Fibroblast of lung (primary cell): ENCODE measurements at regions not wholly inside any gene's neighbourhood (a gene's known extent, or its start where the extent isn't known, plus 50 kb on each side); places are given as distances from the start of the nearest gene placed in this dataset.
A peak's percentile ranks its signal among the peaks of the same experiment; 100 is the strongest.

Experiments used
- DNase-seq, 2 donors: peaks; one replicate each; pipeline versions ENCODE4 v3.0.0 to v3.0.0-alpha.2; 2010; ENCODE audit warnings: low read depth in 2 of 2
- H2AFZ ChIP-seq: 2 replicates; pipeline ENCODE4 v1.5.1; 2012; ENCODE audit warnings: low read length, control low read depth, inconsistent platforms
- H3K27ac ChIP-seq: 2 replicates; pipeline ENCODE4 v1.5.1; 2011; ENCODE audit warnings: low read length, control low read depth; ENCODE audit not compliant: insufficient read depth
- H3K27me3 ChIP-seq: 2 replicates; pipeline ENCODE4 v1.5.1; 2011; ENCODE audit warnings: mild to moderate bottlenecking, low read length; ENCODE audit not compliant: control insufficient read depth, insufficient read depth
- H3K36me3 ChIP-seq: 2 replicates; pipeline ENCODE4 v1.5.1; 2011; ENCODE audit warnings: low read length; ENCODE audit not compliant: control insufficient read depth, insufficient read depth
- H3K4me1 ChIP-seq: 2 replicates; pipeline ENCODE4 v1.5.1; 2011; ENCODE audit warnings: low read length; ENCODE audit not compliant: control insufficient read depth, insufficient read depth; ENCODE audit errors: extremely low read depth
- H3K4me2 ChIP-seq: 2 replicates; pipeline ENCODE4 v1.5.1; 2011; ENCODE audit warnings: low read length, control low read depth; ENCODE audit not compliant: insufficient read depth; ENCODE audit errors: extremely low read depth
- H3K4me3 ChIP-seq, 4 experiments: fragments of 200-600 bp in 1 of 4; sonication (generic) in 1 of 4; replicated peaks in 1 of 4; 2 replicates each; pipeline ENCODE4 v1.5.1; 2011 to 2016; ENCODE audit warnings: low read length in 4 of 4, low read depth in 3 of 4, mild to moderate bottlenecking in 3 of 4, control low read depth in 2 of 4, inconsistent platforms in 1 of 4, mixed read lengths in 1 of 4; ENCODE audit not compliant: insufficient read depth in 1 of 4; ENCODE audit errors: control extremely low read depth in 1 of 4
- H3K79me2 ChIP-seq: 2 replicates; pipeline ENCODE4 v1.5.1; 2012; ENCODE audit warnings: mild to moderate bottlenecking, low read length, inconsistent platforms; ENCODE audit not compliant: control insufficient read depth, insufficient read depth
- H3K9ac ChIP-seq: 2 replicates; pipeline ENCODE4 v1.5.1; 2011; ENCODE audit warnings: mild to moderate bottlenecking, low read length, control low read depth; ENCODE audit not compliant: insufficient read depth
- H3K9me3 ChIP-seq: 2 replicates; pipeline ENCODE4 v1.5.1; 2012; ENCODE audit warnings: low read depth, low read length; ENCODE audit not compliant: control insufficient read depth, insufficient read depth
- H4K20me1 ChIP-seq: 2 replicates; pipeline ENCODE4 v1.5.1; 2011; ENCODE audit warnings: low read length; ENCODE audit not compliant: control insufficient read depth, insufficient read depth; ENCODE audit errors: extremely low read depth
- EZH2 ChIP-seq: IDR thresholded peaks from 2 replicates; pipeline ENCODE4 v1.5.1; 2012; ENCODE audit warnings: low read length, control low read depth, mild to moderate bottlenecking; ENCODE audit errors: missing control alignments
- TF ChIP-seq, protein P1 (sequence below), 2 donors: IDR thresholded peaks in 1 of 2; conservative IDR thresholded peaks in 1 of 2; 1 replicate in 1 of 2; 2 replicates in 1 of 2; pipeline ENCODE4 v1.5.1; 2011 to 2012; ENCODE audit warnings: low read length in 2 of 2, control low read depth in 1 of 2, inconsistent platforms in 1 of 2, low read depth in 1 of 2, mild to moderate bottlenecking in 1 of 2

GRCh38 chr12:89156862-89157262 lies 195.4 kb downstream of the DUSP6 start:
- Histone ChIP-seq H3K36me3 (no peaks in the 10 kb centered on the region), H4K20me1 (no peaks in the 10 kb centered on the region), H3K27me3 (no peaks in the 10 kb centered on the region), H2AFZ (no peak overlapping the region), H3K79me2 (no peaks in the 10 kb centered on the region), H3K4me1 (peaks cover 14% of the 10 kb centered on the region), H3K4me2 (no peak overlapping the region), H3K4me3 (no peak overlapping the region), H3K27ac (no peak overlapping the region), H3K9me3 (no peaks in the 10 kb centered on the region), H3K9ac (no peak overlapping the region)
- DNase-seq: peak in 1 of 2 donors; percentile 79
- no peak for TF ChIP-seq EZH2
- TF ChIP-seq, protein P1, sequence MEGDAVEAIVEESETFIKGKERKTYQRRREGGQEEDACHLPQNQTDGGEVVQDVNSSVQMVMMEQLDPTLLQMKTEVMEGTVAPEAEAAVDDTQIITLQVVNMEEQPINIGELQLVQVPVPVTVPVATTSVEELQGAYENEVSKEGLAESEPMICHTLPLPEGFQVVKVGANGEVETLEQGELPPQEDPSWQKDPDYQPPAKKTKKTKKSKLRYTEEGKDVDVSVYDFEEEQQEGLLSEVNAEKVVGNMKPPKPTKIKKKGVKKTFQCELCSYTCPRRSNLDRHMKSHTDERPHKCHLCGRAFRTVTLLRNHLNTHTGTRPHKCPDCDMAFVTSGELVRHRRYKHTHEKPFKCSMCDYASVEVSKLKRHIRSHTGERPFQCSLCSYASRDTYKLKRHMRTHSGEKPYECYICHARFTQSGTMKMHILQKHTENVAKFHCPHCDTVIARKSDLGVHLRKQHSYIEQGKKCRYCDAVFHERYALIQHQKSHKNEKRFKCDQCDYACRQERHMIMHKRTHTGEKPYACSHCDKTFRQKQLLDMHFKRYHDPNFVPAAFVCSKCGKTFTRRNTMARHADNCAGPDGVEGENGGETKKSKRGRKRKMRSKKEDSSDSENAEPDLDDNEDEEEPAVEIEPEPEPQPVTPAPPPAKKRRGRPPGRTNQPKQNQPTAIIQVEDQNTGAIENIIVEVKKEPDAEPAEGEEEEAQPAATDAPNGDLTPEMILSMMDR (conservative IDR thresholded peaks at IDR 0.05 in 1 of 2, IDR thresholded peaks at IDR 0.05 in 1 of 2; ENCODE audit: low read depth in 1 of 2, low read length in 2 of 2): no peak

- peak in 1 of 2 donors; percentile 15 for DNase-seq
- no peaks in the 10 kb centered on the region for H3K36me3 ChIP-seq
- H3K4me1 ChIP-seq: peaks cover 14% of the 10 kb centered on the region
- no peaks in the 10 kb centered on the region for H3K27me3 ChIP-seq
- TF ChIP-seq EZH2: no peak
- TF ChIP-seq, protein P1 (conservative IDR thresholded peaks at IDR 0.05 in 1 of 2, IDR thresholded peaks at IDR 0.05 in 1 of 2; ENCODE audit: low read depth in 1 of 2, low read length in 2 of 2): no peak
- no peak overlapping the region for H3K4me3 ChIP-seq
- no peaks in the 10 kb centered on the region for H3K9me3 ChIP-seq
- no peak overlapping the region for H3K9ac ChIP-seq
- no peaks in the 10 kb centered on the region for H4K20me1 ChIP-seq
- no peak overlapping the region for H3K4me2 ChIP-seq
- no peak overlapping the region for H2AFZ ChIP-seq
- no peak overlapping the region for H3K27ac ChIP-seq
- no peaks in the 10 kb centered on the region for H3K79me2 ChIP-seq
Measured at GRCh38 chr12:89156340-89156739, 196.0 kb downstream of the DUSP6 start.

DNA sequence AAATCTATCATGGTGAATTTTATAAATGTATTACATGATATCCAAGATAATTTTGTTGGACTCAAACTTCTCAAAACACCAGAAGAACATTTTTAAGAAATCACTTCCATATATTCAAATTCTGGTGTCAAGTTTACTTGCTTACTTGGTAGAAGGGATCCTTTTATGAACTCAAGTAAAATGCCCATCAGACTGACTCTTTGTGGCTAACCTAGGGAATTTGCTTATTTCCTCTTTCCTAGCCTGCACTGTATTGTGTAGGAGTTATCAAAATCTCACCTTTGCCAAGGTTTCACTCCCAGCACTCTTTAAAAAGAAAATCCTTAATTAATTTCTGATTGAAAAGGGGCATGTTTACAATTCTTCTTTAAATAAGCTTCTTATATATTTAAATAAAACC lies 196.5 kb downstream of the DUSP6 start:
- Histone ChIP-seq H4K20me1 (no peaks in the 10 kb centered on the region), H3K27me3 (no peaks in the 10 kb centered on the region), H3K27ac (no peak overlapping the region), H3K4me2 (no peak overlapping the region), H2AFZ (no peak overlapping the region), H3K79me2 (no peaks in the 10 kb centered on the region), H3K9ac (no peak overlapping the region), H3K4me1 (peaks cover 10% of the 10 kb centered on the region), H3K9me3 (no peaks in the 10 kb centered on the region), H3K36me3 (no peaks in the 10 kb centered on the region), H3K4me3 (no peak overlapping the region)
- no peak for DNase-seq
- TF ChIP-seq, protein P1 (conservative IDR thresholded peaks at IDR 0.05 in 1 of 2, IDR thresholded peaks at IDR 0.05 in 1 of 2; ENCODE audit: low read depth in 1 of 2, low read length in 2 of 2): no peak
- TF ChIP-seq EZH2: no peak
